ENCODE measurements at regions not wholly inside any gene's neighbourhood (a gene's known extent, or its start where the extent isn't known, plus 50 kb on each side); places are given as distances from the start of the nearest gene placed in this dataset.

- TF ChIP-seq EZH2phosphoT487 (IDR thresholded peaks at IDR 0.05; ENCODE audit: borderline replicate concordance, low read length): no peak
- TF ChIP-seq, protein P1, sequence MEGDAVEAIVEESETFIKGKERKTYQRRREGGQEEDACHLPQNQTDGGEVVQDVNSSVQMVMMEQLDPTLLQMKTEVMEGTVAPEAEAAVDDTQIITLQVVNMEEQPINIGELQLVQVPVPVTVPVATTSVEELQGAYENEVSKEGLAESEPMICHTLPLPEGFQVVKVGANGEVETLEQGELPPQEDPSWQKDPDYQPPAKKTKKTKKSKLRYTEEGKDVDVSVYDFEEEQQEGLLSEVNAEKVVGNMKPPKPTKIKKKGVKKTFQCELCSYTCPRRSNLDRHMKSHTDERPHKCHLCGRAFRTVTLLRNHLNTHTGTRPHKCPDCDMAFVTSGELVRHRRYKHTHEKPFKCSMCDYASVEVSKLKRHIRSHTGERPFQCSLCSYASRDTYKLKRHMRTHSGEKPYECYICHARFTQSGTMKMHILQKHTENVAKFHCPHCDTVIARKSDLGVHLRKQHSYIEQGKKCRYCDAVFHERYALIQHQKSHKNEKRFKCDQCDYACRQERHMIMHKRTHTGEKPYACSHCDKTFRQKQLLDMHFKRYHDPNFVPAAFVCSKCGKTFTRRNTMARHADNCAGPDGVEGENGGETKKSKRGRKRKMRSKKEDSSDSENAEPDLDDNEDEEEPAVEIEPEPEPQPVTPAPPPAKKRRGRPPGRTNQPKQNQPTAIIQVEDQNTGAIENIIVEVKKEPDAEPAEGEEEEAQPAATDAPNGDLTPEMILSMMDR (IDR thresholded peaks at IDR 0.05; ENCODE audit: low read depth, low read length, poor library complexity, severe bottlenecking): no peak
- Histone ChIP-seq H3K4me2 (ENCODE audit: low read length) (no peak overlapping the region), H3F3A (ENCODE audit: control insufficient read depth, insufficient read depth) (no peaks in the 10 kb centered on the region), H3K79me2 (ENCODE audit: control insufficient read depth, low read length) (no peaks in the 10 kb centered on the region), H3K4me3 (ENCODE audit: low read length) (no peak overlapping the region), H4K20me1 (ENCODE audit: control insufficient read depth, insufficient read depth, low read depth, low read length) (no peaks in the 10 kb centered on the region), H3K27me3 (ENCODE audit: control insufficient read depth, low read length) (no peaks in the 10 kb centered on the region), H3K4me1 (ENCODE audit: control insufficient read depth, low read length) (no peaks in the 10 kb centered on the region), H3K36me3 (ENCODE audit: control insufficient read depth, low read length) (no peaks in the 10 kb centered on the region), H3K27ac (ENCODE audit: low read depth, low read length) (no peak overlapping the region), H3K9me3 (ENCODE audit: control insufficient read depth, insufficient read depth, low read length) (no peaks in the 10 kb centered on the region; the same call in 1 of the 2 replicates), H3K9me2 (replicated peaks; ENCODE audit: control insufficient read depth, low read length) (no peaks in the 10 kb centered on the region)
These were observed 788.9 kb upstream of the CA10 start for GRCh38 chr17:52947418-52947817.

GRCh38 chr17:52938623-52939230, 780.2 kb upstream of the CA10 start:
- H3K27me3 ChIP-seq (ENCODE audit: control insufficient read depth, low read length): no peaks in the 10 kb centered on the region
- no peaks in the 10 kb centered on the region for H3F3A ChIP-seq (ENCODE audit: control insufficient read depth, insufficient read depth)
- no peak overlapping the region for H3K27ac ChIP-seq (ENCODE audit: low read depth, low read length)
- no peak for TF ChIP-seq EZH2phosphoT487 (IDR thresholded peaks at IDR 0.05; ENCODE audit: borderline replicate concordance, low read length)
- TF ChIP-seq, protein P1 (IDR thresholded peaks at IDR 0.05; ENCODE audit: low read depth, low read length, poor library complexity, severe bottlenecking): no peak
- no peaks in the 10 kb centered on the region for H3K9me2 ChIP-seq (replicated peaks; ENCODE audit: control insufficient read depth, low read length)
- no peaks in the 10 kb centered on the region for H3K4me1 ChIP-seq (ENCODE audit: control insufficient read depth, low read length)
- H4K20me1 ChIP-seq (ENCODE audit: control insufficient read depth, insufficient read depth, low read depth, low read length): no peaks in the 10 kb centered on the region
- no peak overlapping the region for H3K4me2 ChIP-seq (ENCODE audit: low read length)
- no peaks in the 10 kb centered on the region for H3K36me3 ChIP-seq (ENCODE audit: control insufficient read depth, low read length)
- H3K79me2 ChIP-seq (ENCODE audit: control insufficient read depth, low read length): no peaks in the 10 kb centered on the region
- no peaks in the 10 kb centered on the region; the same call in 1 of the 2 replicates for H3K9me3 ChIP-seq (ENCODE audit: control insufficient read depth, insufficient read depth, low read length)
- H3K4me3 ChIP-seq (ENCODE audit: low read length): no peak overlapping the region

DNA sequence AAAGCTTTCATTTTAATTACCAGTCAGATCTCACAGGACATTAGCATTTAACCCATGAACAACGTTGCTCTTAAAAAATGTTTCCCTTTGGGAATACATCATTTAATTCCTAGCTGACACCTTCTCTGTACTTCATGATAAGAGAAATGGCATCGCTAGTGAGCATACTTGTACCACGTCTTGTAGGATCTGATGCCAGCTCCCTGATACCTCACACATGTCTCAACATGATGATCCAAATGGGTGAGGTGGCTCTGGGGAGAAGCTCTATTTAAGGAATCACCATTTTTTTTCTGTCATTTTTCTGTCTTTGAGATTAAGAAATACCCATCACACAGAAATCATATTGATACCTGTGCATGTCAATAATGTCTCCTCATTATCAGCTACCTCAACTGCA, 772.1 kb upstream of the CA10 start:
- Histone ChIP-seq H3K4me2 (ENCODE audit: low read length) (no peak overlapping the region), H3K9me2 (replicated peaks; ENCODE audit: control insufficient read depth, low read length) (no peaks in the 10 kb centered on the region), H3K4me3 (ENCODE audit: low read length) (no peak overlapping the region), H3K27ac (ENCODE audit: low read depth, low read length) (no peak overlapping the region), H3K27me3 (ENCODE audit: control insufficient read depth, low read length) (no peaks in the 10 kb centered on the region), H3F3A (ENCODE audit: control insufficient read depth, insufficient read depth) (no peaks in the 10 kb centered on the region), H3K9me3 (ENCODE audit: control insufficient read depth, insufficient read depth, low read length) (no peaks in the 10 kb centered on the region), H4K20me1 (ENCODE audit: control insufficient read depth, insufficient read depth, low read depth, low read length) (no peaks in the 10 kb centered on the region), H3K79me2 (ENCODE audit: control insufficient read depth, low read length) (no peaks in the 10 kb centered on the region), H3K4me1 (ENCODE audit: control insufficient read depth, low read length) (no peaks in the 10 kb centered on the region), H3K36me3 (ENCODE audit: control insufficient read depth, low read length) (no peaks in the 10 kb centered on the region)
- TF ChIP-seq, protein P1 (IDR thresholded peaks at IDR 0.05; ENCODE audit: low read depth, low read length, poor library complexity, severe bottlenecking): no peak
- TF ChIP-seq EZH2phosphoT487 (IDR thresholded peaks at IDR 0.05; ENCODE audit: borderline replicate concordance, low read length): no peak
